Subcutaneous abdominal adipose tissue (tissue), 5 donors: ENCODE measurements at regions not wholly inside any gene's neighbourhood (a gene's known extent, or its start where the extent isn't known, plus 50 kb on each side); places are given as distances from the start of the nearest gene placed in this dataset.
A peak's percentile ranks its signal among the peaks of the same experiment; 100 is the strongest.
"Not testable (repeated sequence)": the region's sequence is repeated elsewhere in the genome, so short reads cannot be mapped to it uniquely, and the experiment has no call there.

Experiments used
- H3K27ac ChIP-seq: one replicate; pipeline ENCODE4 v1.7.0; 2013; ENCODE audit warnings: low read depth, mild to moderate bottlenecking, inconsistent platforms, low read length, moderate library complexity
- H3K27me3 ChIP-seq, 5 donors: one replicate each; pipeline ENCODE4 v1.7.0; 2013; ENCODE audit warnings: low read length in 5 of 5, inconsistent platforms in 1 of 5; ENCODE audit not compliant: control insufficient read depth in 5 of 5, insufficient read depth in 4 of 5
- H3K36me3 ChIP-seq, 5 donors: one replicate each; pipeline ENCODE4 v1.7.0; 2013; ENCODE audit warnings: low read length in 5 of 5; ENCODE audit not compliant: control insufficient read depth in 5 of 5, insufficient read depth in 5 of 5
- H3K4me1 ChIP-seq, 5 donors: one replicate each; pipeline ENCODE4 v1.7.0; 2013; ENCODE audit warnings: low read length in 5 of 5, mild to moderate bottlenecking in 3 of 5, moderate library complexity in 1 of 5; ENCODE audit not compliant: control insufficient read depth in 5 of 5, insufficient read depth in 5 of 5
- H3K4me3 ChIP-seq, 5 donors: one replicate each; pipeline ENCODE4 v1.7.0; 2013; ENCODE audit warnings: low read length in 5 of 5, low read depth in 1 of 5
- H3K9ac ChIP-seq, 5 donors: one replicate each; pipeline ENCODE4 v1.7.0; 2013; ENCODE audit warnings: low read length in 5 of 5, mild to moderate bottlenecking in 4 of 5, moderate library complexity in 3 of 5
- H3K9me3 ChIP-seq, 5 donors: one replicate each; pipeline ENCODE4 v1.7.0; 2013; ENCODE audit warnings: low read length in 5 of 5; ENCODE audit not compliant: control insufficient read depth in 5 of 5
- donor health status: healthy.
- donor health status: healthy.
- donor health status: healthy.
- donor health status: healthy.
- donor health status: healthy.

DNA sequence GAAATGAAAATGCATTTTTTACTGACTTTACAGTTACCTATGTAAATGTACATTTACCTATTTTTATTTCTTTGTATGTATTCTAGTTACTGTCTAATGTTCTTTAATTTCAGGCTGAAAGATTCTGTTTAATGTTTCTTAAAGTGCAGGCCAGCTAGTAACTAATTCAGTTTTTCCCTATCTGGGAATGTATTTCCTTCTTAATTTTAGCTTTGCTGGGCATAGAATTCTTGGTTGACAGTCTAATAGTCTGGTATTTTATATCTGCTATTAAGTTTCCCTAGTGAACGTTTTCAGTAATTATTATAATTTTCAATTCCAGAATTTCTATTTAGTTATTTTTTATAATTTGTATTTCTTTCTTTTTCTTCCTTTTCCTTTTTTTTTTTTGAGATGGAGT, 186.0 kb upstream of the NOX3 start:
- H3K9ac ChIP-seq, result no peak overlapping the region
- H3K4me3 ChIP-seq, result no peak overlapping the region
- H3K4me1 ChIP-seq, result no peaks in the 10 kb centered on the region
- peaks cover 0 to 15% (median 9%) of the 10 kb centered on the region in 5 donors for H3K9me3 ChIP-seq
- no peaks in the 10 kb centered on the region for H3K27me3 ChIP-seq
- no peak overlapping the region for H3K27ac ChIP-seq
- H3K36me3 ChIP-seq, result no peaks in the 10 kb centered on the region

DNA sequence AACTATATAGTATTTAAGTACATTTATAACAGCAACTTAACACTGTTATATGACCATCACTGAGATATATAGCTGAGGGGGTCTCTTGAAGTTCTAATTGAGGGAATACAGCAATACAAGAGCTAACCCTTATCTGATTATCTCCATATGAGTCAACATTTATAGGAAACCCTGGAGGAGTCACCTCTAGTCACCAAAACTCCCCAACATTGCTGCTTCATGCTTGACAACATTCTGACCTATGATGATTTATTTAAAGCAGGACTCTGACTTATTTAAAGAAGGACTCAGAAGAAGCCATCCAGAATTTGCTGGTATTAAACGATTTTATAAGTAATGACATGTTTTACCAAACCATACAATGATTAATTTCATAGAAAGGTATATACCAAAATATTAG, 182.6 kb upstream of the NOX3 start:
- no peak overlapping the region for H3K4me3 ChIP-seq
- no peaks in the 10 kb centered on the region for H3K4me1 ChIP-seq
- H3K27ac ChIP-seq, result no peak overlapping the region
- no peaks in the 10 kb centered on the region for H3K36me3 ChIP-seq
- H3K9ac ChIP-seq, result no peak overlapping the region
- H3K9me3 ChIP-seq, result peaks cover 0 to 15% (median 14%) of the 10 kb centered on the region in 5 donors
- no peaks in the 10 kb centered on the region for H3K27me3 ChIP-seq

GRCh38 chr6:155635416-155635815, 179.8 kb upstream of the NOX3 start:
- Histone ChIP-seq H3K9ac (no peak overlapping the region), H3K9me3 (peaks cover 0 to 6% (median 2%) of the 10 kb centered on the region in 5 donors), H3K27me3 (no peaks in the 10 kb centered on the region), H3K4me1 (no peaks in the 10 kb centered on the region), H3K36me3 (no peaks in the 10 kb centered on the region), H3K27ac (no peak overlapping the region), H3K4me3 (no peak overlapping the region)

GRCh38 chr6:155630085-155630484, 174.4 kb upstream of the NOX3 start:
- Histone ChIP-seq H3K4me1 (no peaks in the 10 kb centered on the region), H3K9ac (no peak overlapping the region), H3K36me3 (no peaks in the 10 kb centered on the region), H3K27ac (no peak overlapping the region), H3K9me3 (peaks cover 0 to 8% (median 2%) of the 10 kb centered on the region in 5 donors), H3K27me3 (no peaks in the 10 kb centered on the region), H3K4me3 (no peak overlapping the region)

- H3K4me3 ChIP-seq, result no peak overlapping the region
- no peak overlapping the region for H3K9ac ChIP-seq
- no peaks in the 10 kb centered on the region for H3K4me1 ChIP-seq
- H3K27me3 ChIP-seq, result no peaks in the 10 kb centered on the region
- H3K36me3 ChIP-seq, result no peaks in the 10 kb centered on the region
- H3K27ac ChIP-seq, result no peak overlapping the region
- peaks cover 0 to 8% (median 2%) of the 10 kb centered on the region in 5 donors for H3K9me3 ChIP-seq
These were observed 174.0 kb upstream of the NOX3 start for GRCh38 chr6:155629652-155630051.

GRCh38 chr6:155628306-155628705, 172.7 kb upstream of the NOX3 start:
- H3K27ac ChIP-seq, result no peak overlapping the region
- H3K27me3 ChIP-seq, result no peaks in the 10 kb centered on the region
- H3K9me3 ChIP-seq, result peaks cover 0 to 8% (median 2%) of the 10 kb centered on the region in 5 donors
- H3K36me3 ChIP-seq, result no peaks in the 10 kb centered on the region
- no peak overlapping the region for H3K9ac ChIP-seq
- no peaks in the 10 kb centered on the region for H3K4me1 ChIP-seq
- no peak overlapping the region for H3K4me3 ChIP-seq

DNA sequence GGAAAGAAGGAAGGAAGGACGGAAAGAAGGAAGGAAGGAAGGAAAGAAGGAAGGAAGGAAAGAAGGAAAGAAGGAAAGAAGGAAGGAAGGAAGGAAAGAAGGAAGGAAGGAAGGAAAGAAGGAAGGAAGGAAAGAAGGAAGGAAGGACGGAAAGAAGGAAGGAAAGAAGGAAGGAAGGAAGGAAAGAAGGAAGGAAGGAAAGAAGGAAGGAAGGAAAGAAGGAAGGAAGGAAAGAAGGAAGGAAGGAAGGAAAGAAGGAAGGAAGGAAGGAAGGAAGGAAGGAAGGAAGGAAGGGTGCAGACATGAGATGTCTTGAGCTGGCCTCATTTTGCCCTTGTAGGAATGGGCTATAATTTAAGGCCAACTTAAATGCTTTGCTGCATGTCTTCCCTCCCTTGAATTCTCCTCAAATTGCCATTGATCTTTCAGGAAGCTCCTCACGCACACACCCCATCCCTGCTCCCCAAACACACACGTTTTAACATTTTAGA, 172.1 kb upstream of the NOX3 start:
- H3K27me3 ChIP-seq, H3K4me1 ChIP-seq, H3K4me3 ChIP-seq, H3K9ac ChIP-seq, H3K36me3 ChIP-seq, H3K27ac ChIP-seq, H3K9me3 ChIP-seq: not testable (repeated sequence)

- Histone ChIP-seq H3K36me3 (no peaks in the 10 kb centered on the region), H3K4me1 (no peaks in the 10 kb centered on the region)
These were observed 168.0 kb upstream of the NOX3 start for GRCh38 chr6:155623450-155624178.

DNA sequence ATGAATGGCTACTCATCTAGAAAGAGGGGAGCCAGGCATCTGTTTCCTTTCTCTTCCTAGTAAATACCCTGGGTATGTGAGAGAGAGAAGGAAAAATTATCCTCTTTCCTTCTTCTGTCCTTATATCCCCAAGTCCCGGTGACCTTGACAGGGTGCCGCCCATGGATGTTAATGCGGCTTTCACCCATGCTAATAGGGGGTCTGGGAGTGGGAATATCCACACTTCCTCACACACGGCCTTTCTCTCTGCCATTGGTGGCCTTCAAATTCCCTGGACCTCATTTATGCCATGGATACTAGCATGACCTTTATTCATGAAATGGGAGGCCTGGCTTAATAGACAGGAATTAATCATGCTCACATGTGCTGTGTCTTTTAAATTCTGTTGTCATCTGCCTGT, 159.0 kb upstream of the NOX3 start:
- peaks cover 9 to 40% (median 33%) of the 10 kb centered on the region in 5 donors for H3K9me3 ChIP-seq
- no peak overlapping the region for H3K27ac ChIP-seq
- H3K36me3 ChIP-seq, result no peaks in the 10 kb centered on the region
- H3K27me3 ChIP-seq, result no peaks in the 10 kb centered on the region
- no peaks in the 10 kb centered on the region for H3K4me1 ChIP-seq
- H3K9ac ChIP-seq, result no peak overlapping the region
- H3K4me3 ChIP-seq, result peak overlapping the region in 1 of 5 donors; percentile 16

More at GRCh38 chr6:155623450-155624178, 168.0 kb upstream of the NOX3 start:
- no peaks in the 10 kb centered on the region for H3K27me3 ChIP-seq
- H3K27ac ChIP-seq, result no peak overlapping the region
- H3K9me3 ChIP-seq, result peaks cover 0 to 8% (median 2%) of the 10 kb centered on the region in 5 donors
- H3K9ac ChIP-seq, result no peak overlapping the region
- H3K4me3 ChIP-seq, result no peak overlapping the region

GRCh38 chr6:155611742-155612141, 156.1 kb upstream of the NOX3 start:
- peaks cover 9 to 40% (median 33%) of the 10 kb centered on the region in 5 donors for H3K9me3 ChIP-seq
- no peaks in the 10 kb centered on the region for H3K4me1 ChIP-seq
- no peaks in the 10 kb centered on the region for H3K36me3 ChIP-seq
- H3K4me3 ChIP-seq, result no peak overlapping the region
- no peak overlapping the region for H3K9ac ChIP-seq
- no peak overlapping the region for H3K27ac ChIP-seq
- H3K27me3 ChIP-seq, result no peaks in the 10 kb centered on the region
